Neural progenitor cell (in vitro differentiated cells): ENCODE measurements at regions not wholly inside any gene's neighbourhood (a gene's known extent, or its start where the extent isn't known, plus 50 kb on each side); places are given as distances from the start of the nearest gene placed in this dataset.

Experiments used
- DNase-seq: peaks from one replicate; pipeline ENCODE4 v3.0.0-alpha.2; 2016; ENCODE audit warnings: low spot score
- H2AFZ ChIP-seq: fragments of 200-600 bp; sonication (generic); replicated peaks from 2 replicates; pipeline ENCODE4 v1.6.1; 2016; ENCODE audit warnings: antibody characterized with exemption
- H3F3A ChIP-seq: fragments of 200-600 bp; sonication (generic); 2 replicates; pipeline ENCODE4 v1.6.1; 2016; ENCODE audit warnings: antibody characterized with exemption, low read depth
- H3K27ac ChIP-seq: fragments of 200-600 bp; sonication (generic); 2 replicates; pipeline ENCODE4 v1.5.1; 2016; ENCODE audit warnings: mild to moderate bottlenecking
- H3K27me3 ChIP-seq: fragments of 200-600 bp; sonication (generic); 2 replicates; pipeline ENCODE4 v1.6.1; 2016; ENCODE audit warnings: mild to moderate bottlenecking, moderate library complexity
- H3K36me3 ChIP-seq: fragments of 200-600 bp; sonication (generic); 2 replicates; pipeline ENCODE4 v1.5.1; 2016
- H3K4me1 ChIP-seq: fragments of 200-600 bp; sonication (generic); 2 replicates; pipeline ENCODE4 v1.6.1; 2016; ENCODE audit warnings: mixed run types
- H3K4me2 ChIP-seq: fragments of 200-600 bp; sonication (generic); 2 replicates; pipeline ENCODE4 v1.6.1; 2016
- H3K4me3 ChIP-seq: fragments of 200-600 bp; sonication (generic); 2 replicates; pipeline ENCODE4 v1.5.1; 2016
- H3K79me2 ChIP-seq: fragments of 200-600 bp; sonication (generic); 2 replicates; pipeline ENCODE4 v1.6.1; 2016; ENCODE audit warnings: low read depth
- H3K9ac ChIP-seq: fragments of 200-600 bp; sonication (generic); 2 replicates; pipeline ENCODE4 v1.6.1; 2016
- H3K9me3 ChIP-seq: fragments of 200-600 bp; sonication (generic); 2 replicates; pipeline ENCODE4 v1.5.1; 2016; ENCODE audit warnings: low read depth
- H4K20me1 ChIP-seq: fragments of 200-600 bp; sonication (generic); 2 replicates; pipeline ENCODE4 v1.6.1; 2016; ENCODE audit warnings: low read depth
- H3K27ac Mint-ChIP-seq: 3 replicates; pipeline ENCODE4 v1.8.0; 2021; ENCODE audit warnings: mixed read lengths
- H3K27me3 Mint-ChIP-seq: 2 replicates; pipeline ENCODE4 v1.8.0; 2022; ENCODE audit warnings: low read depth, mild to moderate bottlenecking, inconsistent platforms, moderate library complexity, mixed read lengths; ENCODE audit not compliant: insufficient read depth
- H3K36me3 Mint-ChIP-seq: 3 replicates; pipeline ENCODE4 v1.8.0; 2021; ENCODE audit warnings: mixed read lengths
- H3K4me1 Mint-ChIP-seq: 3 replicates; pipeline ENCODE4 v1.8.0; 2021; ENCODE audit warnings: mixed read lengths
- H3K4me3 Mint-ChIP-seq: 3 replicates; pipeline ENCODE4 v1.8.0; 2021; ENCODE audit warnings: mild to moderate bottlenecking, moderate library complexity, mixed read lengths
- H3K9me3 Mint-ChIP-seq: 3 replicates; pipeline ENCODE4 v1.8.0; 2020; ENCODE audit warnings: mixed read lengths
- CTCF ChIP-seq: fragments of 200-600 bp; sonication (generic); IDR thresholded peaks from 2 replicates; pipeline ENCODE4 v1.5.1; 2017; ENCODE audit warnings: antibody characterized with exemption, mild to moderate bottlenecking
- EZH2 ChIP-seq: fragments of 200-600 bp; sonication (generic); IDR thresholded peaks from 2 replicates; pipeline ENCODE4 v1.6.1; 2017; ENCODE audit warnings: antibody characterized with exemption, mild to moderate bottlenecking, moderate library complexity
- EZH2phosphoT487 ChIP-seq: fragments of 200-600 bp; sonication (generic); IDR thresholded peaks from 2 replicates; pipeline ENCODE4 v1.6.1; 2017; ENCODE audit warnings: antibody characterized with exemption

- no peak for DNase-seq
- Histone ChIP-seq H3K36me3 (no peaks in the 10 kb centered on the region), H3K27me3 (no peaks in the 10 kb centered on the region), H3K9ac (no peak overlapping the region), H3K79me2 (no peaks in the 10 kb centered on the region), H3K27ac (no peak overlapping the region), H3K4me1 (no peaks in the 10 kb centered on the region), H3K4me3 (no peak overlapping the region), H3K4me2 (no peak overlapping the region), H3F3A (no peaks in the 10 kb centered on the region), H3K9me3 (no peaks in the 10 kb centered on the region), H4K20me1 (no peaks in the 10 kb centered on the region), H2AFZ (no peak overlapping the region)
- H3K36me3 Mint-ChIP-seq = no peaks in the 10 kb centered on the region
- no peak overlapping the region for H3K27ac Mint-ChIP-seq
- H3K4me1 Mint-ChIP-seq = peaks cover 5% of the 10 kb centered on the region
- TF ChIP-seq EZH2phosphoT487 = no peak
- no peak for TF ChIP-seq CTCF
- TF ChIP-seq EZH2 = no peak
- no peak overlapping the region for H3K4me3 Mint-ChIP-seq
- peaks cover 1% of the 10 kb centered on the region for H3K9me3 Mint-ChIP-seq
- H3K27me3 Mint-ChIP-seq = peaks cover 4% of the 10 kb centered on the region
These were observed 526.5 kb upstream of the NUDT12 start for GRCh38 chr5:104088876-104089778.

GRCh38 chr5:104084896-104085295 lies 522.3 kb upstream of the NUDT12 start:
- H3K27me3 Mint-ChIP-seq = peaks cover 4% of the 10 kb centered on the region
- H3K9me3 Mint-ChIP-seq = no peaks in the 10 kb centered on the region
- H3K4me1 Mint-ChIP-seq = peaks cover 5% of the 10 kb centered on the region
- no peak overlapping the region for H3K27ac ChIP-seq
- no peak overlapping the region for H3K4me3 Mint-ChIP-seq
- no peaks in the 10 kb centered on the region for H3K4me1 ChIP-seq
- H3K4me3 ChIP-seq = no peak overlapping the region
- no peak overlapping the region for H3K27ac Mint-ChIP-seq
- no peaks in the 10 kb centered on the region for H3K36me3 Mint-ChIP-seq
- H3K9ac ChIP-seq = no peak overlapping the region
- no peaks in the 10 kb centered on the region for H3K36me3 ChIP-seq
- H3F3A ChIP-seq = no peaks in the 10 kb centered on the region
- no peak overlapping the region for H3K4me2 ChIP-seq
- TF ChIP-seq CTCF (no peak), EZH2 (no peak), EZH2phosphoT487 (no peak)
- no peak overlapping the region for H2AFZ ChIP-seq
- H3K9me3 ChIP-seq = no peaks in the 10 kb centered on the region
- no peak for DNase-seq
- no peaks in the 10 kb centered on the region for H3K27me3 ChIP-seq
- no peaks in the 10 kb centered on the region for H3K79me2 ChIP-seq
- H4K20me1 ChIP-seq = no peaks in the 10 kb centered on the region

- Histone ChIP-seq H3K4me1 (no peaks in the 10 kb centered on the region), H3K27me3 (no peaks in the 10 kb centered on the region), H2AFZ (no peak overlapping the region), H3K79me2 (no peaks in the 10 kb centered on the region), H3K9ac (no peak overlapping the region), H3K9me3 (no peaks in the 10 kb centered on the region), H3K4me3 (no peak overlapping the region), H3F3A (no peaks in the 10 kb centered on the region), H3K27ac (no peak overlapping the region), H3K4me2 (no peak overlapping the region), H4K20me1 (no peaks in the 10 kb centered on the region), H3K36me3 (no peaks in the 10 kb centered on the region)
- Mint-ChIP-seq H3K4me3 (no peak overlapping the region), H3K4me1 (no peaks in the 10 kb centered on the region), H3K27ac (no peak overlapping the region), H3K36me3 (no peaks in the 10 kb centered on the region), H3K9me3 (no peaks in the 10 kb centered on the region), H3K27me3 (no peaks in the 10 kb centered on the region)
- TF ChIP-seq CTCF = no peak
- no peak for TF ChIP-seq EZH2
- no peak for TF ChIP-seq EZH2phosphoT487
- no peak for DNase-seq
These were observed 520.2 kb upstream of the NUDT12 start for GRCh38 chr5:104082754-104083153.
